LNCAP (cell line): ENCODE measurements at regions not wholly inside any gene's neighbourhood (a gene's known extent, or its start where the extent isn't known, plus 50 kb on each side); places are given as distances from the start of the nearest gene placed in this dataset.

ENCODE experiments used
- TF ChIP-seq, protein P1 (sequence below): fragments of 450-650 bp; IDR thresholded peaks from 2 replicates; pipeline ENCODE4 v1.5.1; 2017; ENCODE audit warnings: mild to moderate bottlenecking

DNA sequence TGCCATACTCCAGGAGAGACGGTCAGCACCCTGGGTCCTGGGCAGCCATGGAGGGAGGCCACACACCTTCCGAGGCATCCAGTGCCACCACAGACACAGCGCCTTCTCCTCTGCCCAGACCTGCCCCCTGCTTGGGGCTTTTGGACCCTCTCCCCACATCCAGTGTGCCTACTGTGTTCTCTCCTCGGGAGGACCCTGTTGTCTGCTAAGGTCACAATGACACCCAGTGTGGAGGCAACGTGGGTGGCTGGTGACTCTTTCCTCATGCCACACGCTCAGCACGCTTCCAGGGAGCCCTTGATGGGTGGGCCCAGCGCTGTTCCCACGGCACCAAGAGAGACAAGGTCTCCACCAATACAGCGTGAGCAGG is 251.9 kb downstream of the EIPR1 start:
- TF ChIP-seq, protein P1, sequence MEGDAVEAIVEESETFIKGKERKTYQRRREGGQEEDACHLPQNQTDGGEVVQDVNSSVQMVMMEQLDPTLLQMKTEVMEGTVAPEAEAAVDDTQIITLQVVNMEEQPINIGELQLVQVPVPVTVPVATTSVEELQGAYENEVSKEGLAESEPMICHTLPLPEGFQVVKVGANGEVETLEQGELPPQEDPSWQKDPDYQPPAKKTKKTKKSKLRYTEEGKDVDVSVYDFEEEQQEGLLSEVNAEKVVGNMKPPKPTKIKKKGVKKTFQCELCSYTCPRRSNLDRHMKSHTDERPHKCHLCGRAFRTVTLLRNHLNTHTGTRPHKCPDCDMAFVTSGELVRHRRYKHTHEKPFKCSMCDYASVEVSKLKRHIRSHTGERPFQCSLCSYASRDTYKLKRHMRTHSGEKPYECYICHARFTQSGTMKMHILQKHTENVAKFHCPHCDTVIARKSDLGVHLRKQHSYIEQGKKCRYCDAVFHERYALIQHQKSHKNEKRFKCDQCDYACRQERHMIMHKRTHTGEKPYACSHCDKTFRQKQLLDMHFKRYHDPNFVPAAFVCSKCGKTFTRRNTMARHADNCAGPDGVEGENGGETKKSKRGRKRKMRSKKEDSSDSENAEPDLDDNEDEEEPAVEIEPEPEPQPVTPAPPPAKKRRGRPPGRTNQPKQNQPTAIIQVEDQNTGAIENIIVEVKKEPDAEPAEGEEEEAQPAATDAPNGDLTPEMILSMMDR = no peak

DNA sequence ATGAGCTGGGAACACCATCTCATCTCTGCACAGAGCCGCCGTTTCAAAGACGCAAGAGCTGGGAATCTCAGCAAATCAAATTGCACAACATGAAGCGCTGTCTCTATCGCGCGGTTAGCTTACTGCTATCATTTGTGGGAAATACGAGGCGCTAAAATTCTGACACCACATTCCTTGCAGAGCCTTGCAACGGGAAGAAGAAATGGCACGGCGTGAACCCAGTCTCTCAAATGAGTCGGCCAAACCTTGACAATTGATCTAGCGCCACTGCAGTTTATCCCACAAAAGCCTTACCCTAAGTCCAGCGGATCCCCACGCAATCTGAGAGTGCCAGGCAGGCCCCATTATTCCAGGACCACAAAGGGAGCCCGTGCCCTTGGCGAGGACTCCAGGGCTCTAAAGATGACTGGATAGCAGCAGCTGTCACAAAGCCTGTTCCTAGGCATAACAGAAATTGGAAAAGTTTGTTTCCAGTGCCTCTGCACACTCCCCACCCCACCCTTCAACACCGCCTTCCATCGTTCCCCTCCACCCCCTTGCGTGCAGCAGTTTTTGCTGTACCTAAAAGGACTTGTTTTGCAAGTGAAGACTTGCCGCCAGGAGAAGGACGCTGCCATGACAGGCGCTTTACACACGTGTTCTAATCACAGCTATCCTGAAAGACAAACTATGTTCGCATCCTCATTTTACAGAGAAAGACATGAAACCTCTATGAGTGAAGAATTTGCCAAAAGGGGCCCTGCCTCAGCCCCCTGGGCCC is 252.4 kb downstream of the EIPR1 start:
- TF ChIP-seq, protein P1 = no peak

GRCh38 chr2:3122525-3122924 is 255.1 kb downstream of the EIPR1 start:
- TF ChIP-seq, protein P1 = no peak

GRCh38 chr2:3121601-3122000 is 256.0 kb downstream of the EIPR1 start:
- TF ChIP-seq, protein P1 = no peak

DNA sequence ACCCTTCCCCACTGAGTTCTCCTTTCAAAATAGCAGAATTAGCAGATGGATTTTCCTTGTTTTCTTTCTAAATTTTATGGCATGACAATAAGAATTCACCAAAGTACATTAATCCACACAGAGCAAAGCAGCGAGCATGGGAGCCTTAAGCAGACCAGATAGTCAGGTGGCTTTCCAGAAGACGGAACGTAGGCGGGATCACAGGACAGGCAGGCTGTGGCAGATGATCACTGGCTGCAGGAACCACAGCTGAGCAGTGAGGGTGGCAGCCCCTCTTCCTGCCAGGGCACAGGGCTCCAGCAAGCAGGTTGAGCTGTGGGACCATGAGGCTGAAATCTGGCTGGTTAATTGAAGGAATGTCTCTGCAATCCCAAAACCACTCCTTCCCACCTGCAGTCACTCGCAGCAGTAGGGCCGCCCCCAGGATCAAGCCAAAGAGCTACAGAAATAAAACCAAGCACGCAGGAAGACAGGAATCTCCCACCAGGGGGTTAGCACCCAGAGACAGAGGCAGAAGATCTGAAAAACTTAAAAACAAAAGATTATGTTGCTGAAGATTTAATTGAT is 259.9 kb downstream of the EIPR1 start:
- TF ChIP-seq, protein P1 = no peak

GRCh38 chr2:3116371-3116770 is 261.2 kb downstream of the EIPR1 start:
- TF ChIP-seq, protein P1 = no peak

DNA sequence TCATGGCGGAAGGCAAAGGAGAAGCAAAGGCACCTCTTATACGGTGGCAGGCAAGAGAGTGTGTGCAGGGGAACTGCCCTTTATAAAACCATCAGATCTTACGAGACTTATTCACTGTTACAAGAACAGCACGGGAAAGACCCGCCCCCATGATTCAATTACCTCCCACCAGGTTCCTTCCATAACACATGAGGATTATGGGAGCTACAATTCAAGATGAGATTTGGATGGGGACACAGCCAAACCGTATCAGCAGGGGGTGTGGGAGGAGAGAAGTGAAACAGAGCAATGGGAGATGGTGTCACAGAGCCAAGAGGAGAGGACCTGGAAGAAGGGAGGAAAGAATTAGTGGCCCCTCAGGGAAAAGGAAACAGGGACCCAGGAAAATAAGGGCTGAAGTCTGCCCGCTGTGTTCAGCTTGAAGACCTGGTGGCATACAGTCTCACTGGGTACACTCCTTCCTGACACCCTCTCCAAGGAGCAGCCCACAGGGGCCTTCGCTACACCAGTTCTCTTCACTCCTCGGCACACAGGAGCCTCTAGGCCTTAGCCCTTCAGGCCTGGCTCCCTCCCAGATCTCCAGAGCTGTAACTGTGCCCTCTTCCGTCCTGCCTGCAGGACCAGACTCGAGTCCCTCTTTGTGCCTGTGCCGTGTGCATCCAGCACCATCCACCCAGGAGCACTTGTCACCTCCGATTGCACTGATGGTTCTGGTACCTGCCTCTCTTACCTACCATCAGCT is 262.1 kb downstream of the EIPR1 start:
- TF ChIP-seq, protein P1 = no peak
